Activated CD8-positive, alpha-beta memory T cell treated with anti-CD3 and anti-CD28 coated beads, Interleukin-2, amount 50 U/mL, for 4 hours (primary cell): ENCODE measurements at regions not wholly inside any gene's neighbourhood (a gene's known extent, or its start where the extent isn't known, plus 50 kb on each side); places are given as distances from the start of the nearest gene placed in this dataset.

Experiments
- DNase-seq: peaks from one replicate; pipeline ENCODE4 v3.0.0-alpha.2; 2020

DNA sequence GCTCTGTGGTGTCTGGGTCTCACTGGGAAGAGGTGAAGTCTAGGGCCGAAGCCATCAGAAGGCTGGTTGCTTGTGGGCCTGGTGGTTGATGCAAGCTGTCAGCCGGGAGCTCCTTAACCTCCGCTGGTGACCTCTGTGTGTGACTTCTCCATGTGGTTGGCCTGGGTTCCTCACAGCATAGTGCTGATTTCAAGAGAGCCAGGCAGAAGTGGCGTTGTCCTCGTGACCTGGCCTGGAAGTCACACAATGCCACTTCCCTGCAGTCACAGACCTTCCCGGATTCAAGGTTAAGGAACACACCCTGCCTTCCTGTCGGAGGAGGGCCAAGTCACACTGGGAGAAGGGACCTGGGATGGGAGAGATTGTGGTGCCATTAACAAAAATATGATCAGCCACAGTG lies 303.7 kb upstream of the HS6ST1 start:
- no peak for DNase-seq

DNA sequence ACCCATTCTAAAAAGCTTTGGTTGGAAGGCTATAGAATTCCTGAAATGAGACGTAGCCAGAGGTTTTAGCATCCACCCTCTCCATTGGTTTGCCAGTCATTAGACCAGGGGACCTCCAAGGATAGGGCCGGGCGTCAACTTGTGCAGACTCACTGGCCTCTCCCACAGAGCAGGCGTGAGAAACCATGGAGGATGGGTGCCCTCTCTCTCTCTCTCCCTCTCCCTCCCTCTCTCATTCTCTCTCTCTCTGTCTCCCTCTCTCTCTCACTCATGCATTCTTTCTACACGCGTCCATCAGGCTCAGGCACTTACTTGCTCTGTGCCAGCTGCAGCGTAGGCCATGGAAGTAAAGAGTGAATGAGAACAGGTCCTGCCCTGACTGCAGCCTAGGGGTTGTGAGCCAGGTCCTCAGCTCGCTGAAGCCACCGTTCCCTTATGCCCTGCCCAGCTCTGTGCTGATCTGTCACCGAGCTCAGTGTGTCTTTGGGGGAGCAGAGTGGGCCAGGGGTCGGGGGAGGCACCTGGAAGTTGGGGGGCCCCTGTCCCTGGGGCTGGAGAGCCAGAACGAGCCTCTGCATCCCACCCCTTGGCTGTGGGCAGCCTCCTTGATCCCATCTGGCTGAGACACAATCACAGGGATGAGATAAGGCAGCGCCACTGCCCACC lies 304.4 kb upstream of the HS6ST1 start:
- no peak for DNase-seq

DNA sequence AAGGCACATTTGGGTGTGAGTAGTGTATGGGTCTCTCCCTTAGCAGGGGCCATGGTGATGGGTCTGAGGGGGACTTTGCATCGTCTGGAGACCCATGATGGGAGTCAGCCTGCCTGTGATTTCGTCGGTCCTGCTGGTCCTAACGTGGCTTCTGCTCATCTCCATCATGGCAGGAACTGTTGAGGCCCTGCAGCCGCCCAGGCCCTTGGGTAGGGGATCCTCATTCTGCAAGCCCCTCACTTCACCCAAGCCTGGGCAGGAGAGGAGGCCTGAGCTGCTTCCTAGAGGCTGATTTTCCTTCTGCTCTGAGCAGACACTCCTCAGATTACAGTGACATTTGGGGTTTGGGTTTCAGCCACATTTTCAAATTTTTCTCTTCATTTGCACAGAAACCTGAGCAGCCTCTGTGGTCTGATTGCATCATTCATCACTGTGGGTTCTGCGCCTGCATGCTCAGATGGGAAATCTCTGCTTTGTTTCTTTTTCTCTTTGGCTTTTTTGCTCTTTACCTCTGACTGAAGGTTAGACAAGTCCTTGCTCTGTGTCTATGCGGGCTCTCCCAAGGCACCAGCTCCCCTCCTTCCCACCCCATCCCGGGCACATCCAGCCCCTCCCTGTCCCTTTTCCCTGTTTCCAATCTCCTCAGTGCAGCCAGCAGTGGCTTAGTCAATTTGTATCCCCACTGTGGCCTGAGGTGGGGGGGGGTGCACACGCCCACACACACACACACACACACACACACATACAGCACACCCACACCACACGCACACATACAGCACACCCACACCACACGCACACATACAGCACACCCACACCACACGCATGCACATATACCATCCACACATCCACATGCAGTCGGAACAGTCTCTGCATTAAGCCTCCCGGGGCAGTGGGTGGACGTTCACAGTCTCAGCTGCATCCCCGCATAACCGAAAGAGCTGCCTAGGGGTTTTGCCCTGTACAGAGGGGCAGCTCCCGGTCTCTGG lies 305.4 kb upstream of the HS6ST1 start:
- DNase-seq, result no peak

DNA sequence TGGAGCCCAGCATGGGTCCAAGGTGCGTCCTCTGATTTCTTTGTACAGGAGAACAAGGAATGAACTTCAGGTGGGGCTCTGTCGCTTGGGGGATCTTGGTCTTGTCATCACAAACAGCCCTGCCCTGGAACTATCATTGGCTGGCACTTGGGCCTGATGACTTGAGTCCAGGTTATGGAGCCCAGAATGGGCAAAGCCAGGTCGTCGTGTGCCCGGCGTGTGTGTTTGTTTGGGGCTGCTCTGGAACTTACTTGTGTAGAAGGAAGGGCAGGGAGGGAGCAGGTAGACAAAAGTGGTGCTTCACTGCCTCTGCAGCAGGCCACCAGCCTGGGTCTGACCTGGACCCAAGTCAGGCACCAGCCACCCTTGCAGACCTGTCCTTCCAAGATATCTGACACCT lies 306.3 kb upstream of the HS6ST1 start:
- no peak for DNase-seq

DNA sequence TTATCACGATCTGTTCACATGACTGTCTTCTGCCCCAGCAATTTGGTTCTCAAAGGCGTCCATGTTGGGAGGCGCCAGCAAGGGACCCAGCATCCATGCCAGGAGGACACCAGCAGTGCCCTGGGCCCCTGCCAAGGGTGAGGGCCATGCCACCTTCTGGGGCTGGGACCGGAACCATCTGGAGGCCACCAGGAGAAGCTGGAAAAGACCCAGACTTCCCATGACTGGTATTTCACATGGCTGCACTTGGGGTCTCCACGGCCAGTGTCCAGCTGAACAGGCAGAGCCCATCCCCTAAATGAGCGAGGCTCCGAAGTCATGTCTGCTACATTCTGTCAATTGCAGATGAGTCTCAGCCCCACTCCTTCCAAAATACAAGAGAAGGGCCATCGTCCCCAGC lies 306.8 kb upstream of the HS6ST1 start:
- DNase-seq, result no peak

DNA sequence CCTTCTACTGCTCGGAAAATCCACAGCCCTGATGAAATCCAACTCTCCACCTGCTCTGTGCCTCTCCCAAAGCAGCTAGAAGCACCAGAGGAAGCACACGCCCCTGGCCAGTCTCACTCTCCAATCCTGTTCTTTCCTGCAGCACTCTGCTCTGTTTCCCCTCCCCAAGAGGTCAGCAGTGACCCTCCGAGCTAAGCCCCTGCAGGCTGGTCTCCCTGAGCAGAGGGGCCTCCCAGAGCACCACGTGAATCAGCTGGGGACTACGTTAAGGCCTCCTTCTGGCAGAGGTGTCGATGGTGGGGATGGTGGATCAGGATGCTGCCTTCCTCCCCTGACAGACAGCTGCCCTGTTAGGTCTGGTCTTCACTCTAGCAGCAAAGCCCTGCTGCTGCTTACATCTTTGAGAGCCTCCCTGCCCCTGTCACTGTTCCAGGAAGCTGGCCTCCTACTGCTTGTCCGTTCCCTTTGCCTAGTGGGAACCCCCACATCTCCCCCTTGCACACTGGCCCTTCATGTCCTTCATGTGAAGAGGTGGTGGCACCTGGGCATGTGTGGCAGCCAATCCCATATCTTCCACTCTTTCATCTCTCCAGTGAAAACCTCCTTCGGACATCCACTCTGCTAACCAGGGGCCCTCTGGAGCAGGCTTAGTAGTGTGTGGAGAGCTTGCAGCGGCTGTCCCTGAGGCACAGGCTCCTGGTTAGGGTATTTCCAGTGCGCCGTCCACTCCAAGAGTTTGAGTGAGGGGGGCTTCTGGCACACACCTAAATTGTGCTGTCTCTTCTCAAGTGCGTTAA lies 307.5 kb upstream of the HS6ST1 start:
- DNase-seq, result no peak

DNA sequence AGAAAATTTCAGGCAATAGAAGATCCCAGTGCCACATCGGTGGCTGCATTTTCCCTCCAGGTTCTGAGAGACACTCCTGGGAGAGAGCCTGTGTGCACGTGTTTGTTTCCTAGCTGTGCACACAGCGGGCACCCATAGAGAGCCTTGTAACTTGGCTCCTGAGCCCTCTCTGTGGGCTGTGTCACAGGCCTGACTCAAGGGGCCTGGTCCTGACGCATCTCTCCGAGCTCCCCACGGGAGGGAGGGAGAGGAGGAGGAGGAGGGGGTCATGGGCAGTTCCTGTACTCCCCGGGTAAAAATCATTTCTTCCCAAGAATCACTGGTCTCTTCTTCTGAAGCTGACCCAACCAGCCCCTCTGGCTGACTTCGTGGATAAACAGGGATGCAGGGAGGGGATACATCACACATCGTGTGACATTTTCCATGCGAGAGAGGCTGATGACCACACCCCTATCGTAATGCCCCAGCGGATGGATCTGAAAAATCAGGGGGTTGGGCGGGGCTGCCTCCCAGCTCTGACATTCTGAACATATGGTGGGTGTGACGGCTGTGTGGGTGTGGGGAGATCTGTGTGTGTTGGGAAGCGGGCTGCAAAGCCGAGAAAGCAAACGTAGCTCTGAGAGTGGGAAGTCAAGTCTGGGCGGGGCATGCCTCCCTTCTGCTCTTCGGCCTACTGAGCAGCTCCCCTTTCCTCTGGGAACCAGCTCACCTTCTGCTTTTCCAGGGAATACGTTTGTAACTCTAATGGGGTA lies 308.3 kb upstream of the HS6ST1 start:
- no peak for DNase-seq

DNA sequence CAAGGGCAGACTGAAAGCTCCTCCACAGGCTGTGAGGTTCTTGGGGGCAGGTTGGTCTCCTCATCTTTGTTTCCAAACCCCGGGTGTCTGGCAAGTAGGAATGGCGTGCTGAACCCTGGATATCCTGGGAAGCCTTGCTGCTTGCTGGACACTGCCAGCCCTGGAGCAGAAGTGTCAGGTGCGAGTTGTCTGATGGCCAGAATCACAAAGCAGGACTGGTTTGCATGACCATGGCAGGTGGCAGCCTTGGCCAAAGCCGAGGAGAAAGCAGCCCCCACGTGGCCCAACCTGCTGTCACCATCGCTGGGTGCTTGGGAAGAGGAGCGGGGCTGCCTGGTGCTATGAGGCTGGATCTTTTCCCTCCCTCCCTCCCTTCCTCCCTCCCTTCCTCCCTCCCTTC lies 309.5 kb upstream of the HS6ST1 start:
- no peak for DNase-seq

DNA sequence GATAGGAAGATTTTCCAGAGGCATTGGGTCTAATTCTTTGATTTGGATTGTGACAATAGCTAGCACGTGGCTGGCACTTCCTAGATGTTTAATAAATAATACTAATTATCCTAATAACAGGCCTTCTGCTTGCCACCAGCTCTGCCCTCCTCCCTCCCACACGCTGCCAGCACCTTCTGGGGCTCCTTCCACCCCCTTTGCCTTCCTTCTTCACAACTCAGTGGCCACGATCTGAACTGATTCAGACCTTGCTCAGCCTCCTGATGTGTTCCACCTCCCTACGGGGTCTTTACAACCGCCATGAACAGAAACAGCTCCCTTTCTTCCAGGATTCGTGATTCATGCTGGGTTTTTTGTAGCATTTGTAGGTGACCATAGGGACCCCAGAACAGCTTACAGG lies 310.3 kb upstream of the HS6ST1 start:
- DNase-seq, result no peak

DNA sequence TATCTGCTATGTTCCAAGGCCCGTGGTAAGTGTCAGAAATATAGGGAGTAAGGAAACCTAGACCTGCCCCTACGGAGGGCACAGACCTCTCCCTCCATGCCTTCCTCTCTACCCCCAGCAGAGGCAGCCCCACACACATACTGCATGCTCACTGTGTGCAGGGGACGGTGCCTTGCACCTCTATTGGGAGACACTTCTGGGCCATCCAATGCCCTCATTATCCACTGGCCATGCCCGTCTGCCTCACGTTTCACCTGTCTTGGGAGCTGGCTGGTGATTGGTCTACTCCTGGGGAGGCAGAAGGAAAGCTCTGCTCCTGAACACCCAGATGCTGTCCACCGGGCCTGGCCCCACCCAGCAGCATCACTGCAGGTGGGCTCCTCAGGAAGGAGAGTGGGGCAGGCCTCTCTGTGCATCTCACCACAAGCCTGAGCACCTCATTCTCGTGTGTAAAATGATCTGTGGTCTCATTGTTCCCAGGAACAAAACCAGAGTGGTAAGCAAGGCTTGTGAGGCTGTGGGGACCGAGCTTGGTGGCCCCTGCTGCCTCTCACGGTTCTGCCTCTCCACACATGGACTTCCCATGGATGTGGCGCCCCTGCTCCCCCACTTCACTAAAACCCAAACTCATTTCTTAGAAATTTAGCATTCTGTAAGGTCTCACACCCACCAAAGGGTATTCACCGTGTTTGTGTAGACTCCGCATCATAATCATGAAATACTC lies 312.5 kb upstream of the HS6ST1 start:
- DNase-seq, result no peak

DNA sequence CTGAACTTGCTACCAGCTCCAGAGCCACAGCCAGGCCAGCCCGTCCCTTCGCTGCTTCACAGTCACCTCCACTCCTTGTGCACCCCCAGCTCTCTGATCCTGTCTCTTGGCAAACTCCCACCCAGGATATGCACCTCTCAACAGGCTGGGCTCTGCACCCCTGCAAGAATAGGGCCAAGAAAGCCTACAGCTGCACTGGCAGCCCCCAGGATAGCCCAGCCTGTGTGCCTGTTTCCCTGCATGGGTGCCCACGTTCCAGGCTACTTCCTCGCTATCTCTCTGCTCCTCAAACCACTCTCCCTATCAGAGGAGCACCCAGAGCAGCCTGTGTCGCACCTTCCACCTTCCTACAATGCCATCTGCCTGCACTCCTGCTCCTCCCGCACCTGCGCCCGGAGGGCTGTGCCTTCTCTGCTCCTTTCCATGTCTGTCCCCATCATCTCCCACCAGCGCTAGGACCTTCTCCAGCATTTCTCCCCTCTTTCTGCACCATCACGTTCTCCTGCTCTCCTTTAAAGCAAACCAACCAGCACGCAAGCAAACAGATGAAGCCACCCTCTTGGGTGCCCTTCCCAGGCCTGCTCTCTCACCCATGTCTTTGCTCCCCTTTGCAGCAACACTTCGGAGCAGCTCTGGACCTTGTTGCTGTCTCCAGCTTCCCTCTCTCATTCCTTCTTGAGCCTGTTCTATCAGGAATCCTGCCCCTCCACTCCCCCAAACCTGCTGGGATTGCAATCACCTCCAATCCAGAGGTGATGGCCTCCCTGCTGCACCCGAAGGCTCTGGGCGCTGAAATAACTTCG lies 313.2 kb upstream of the HS6ST1 start:
- no peak for DNase-seq

DNA sequence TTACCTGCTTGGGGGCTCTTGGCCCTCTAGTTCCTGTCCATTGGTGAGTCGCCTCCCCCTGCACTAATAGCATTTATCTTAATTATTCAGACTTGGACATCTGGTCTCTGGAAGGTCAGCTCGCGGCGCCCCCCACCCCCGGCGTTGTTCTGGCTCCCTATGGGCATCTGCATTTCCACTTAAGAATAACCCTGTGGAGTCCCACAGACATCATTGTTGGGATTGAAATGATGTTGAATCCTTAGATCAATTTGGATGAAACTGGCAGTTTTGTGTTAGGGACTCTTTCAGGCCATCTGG lies 313.8 kb upstream of the HS6ST1 start:
- DNase-seq, result no peak

DNA sequence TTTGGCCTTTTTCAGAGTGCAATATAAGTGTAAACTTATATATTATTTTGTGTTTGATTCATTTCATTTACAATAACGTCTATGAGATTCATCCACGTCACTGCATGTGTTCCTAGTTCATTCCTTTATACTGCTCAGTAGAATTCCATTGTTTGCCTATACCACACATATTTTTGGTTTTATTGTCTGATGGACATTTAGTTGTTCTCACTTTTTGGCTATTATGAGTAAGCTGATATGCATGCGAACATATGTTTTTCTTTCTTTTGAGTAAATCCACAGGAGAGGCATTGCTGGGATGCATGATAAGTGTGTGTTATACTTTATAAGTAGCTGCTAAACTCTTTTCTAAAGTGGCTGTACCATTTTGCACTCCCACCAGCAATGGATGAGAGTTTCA lies 314.8 kb upstream of the HS6ST1 start:
- DNase-seq, result no peak

DNA sequence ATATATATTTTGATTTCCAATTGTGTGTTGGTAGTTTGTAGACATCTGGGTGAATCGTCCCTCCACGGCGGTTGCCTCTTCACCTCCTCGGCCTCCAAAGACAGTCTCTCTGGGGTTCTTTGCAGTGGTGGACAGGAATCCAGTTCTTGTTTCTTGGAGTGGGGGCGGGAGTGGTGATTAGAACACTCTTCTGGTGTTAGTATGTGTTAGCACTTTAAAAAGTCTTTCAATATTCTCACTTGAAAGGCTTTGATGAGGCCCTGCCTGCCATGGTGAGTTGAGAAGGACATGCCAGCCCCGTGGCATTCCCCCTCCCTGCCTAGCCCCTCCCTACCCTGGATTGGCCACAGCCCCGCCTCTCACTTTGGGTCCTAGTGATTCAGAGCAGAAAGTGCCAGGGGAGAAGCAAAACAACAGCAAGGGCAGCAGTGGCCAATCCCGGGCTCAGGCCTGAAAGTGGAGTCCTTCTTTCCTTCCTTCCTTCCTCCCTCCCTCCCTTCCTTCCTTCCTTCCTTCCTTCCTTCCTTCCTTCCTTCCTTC lies 316.8 kb upstream of the HS6ST1 start:
- DNase-seq, result no peak

DNA sequence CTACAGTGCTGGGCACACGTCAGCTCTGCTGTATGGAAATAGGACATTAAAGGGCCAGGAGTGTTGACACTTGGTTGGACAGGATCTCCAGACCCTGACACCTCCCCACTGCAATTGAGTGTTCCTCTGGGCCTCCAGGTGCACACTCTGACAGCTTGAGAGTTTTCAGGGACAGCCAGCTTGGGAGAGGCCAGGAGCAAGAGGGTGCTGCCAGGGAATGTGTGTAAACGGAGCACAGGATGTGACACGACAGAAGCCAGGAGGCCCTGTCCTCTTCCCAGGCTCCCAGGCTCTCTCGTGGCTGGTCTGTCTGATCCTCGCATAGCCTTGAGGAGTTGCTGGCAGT lies 318.1 kb upstream of the HS6ST1 start:
- DNase-seq, result no peak

DNA sequence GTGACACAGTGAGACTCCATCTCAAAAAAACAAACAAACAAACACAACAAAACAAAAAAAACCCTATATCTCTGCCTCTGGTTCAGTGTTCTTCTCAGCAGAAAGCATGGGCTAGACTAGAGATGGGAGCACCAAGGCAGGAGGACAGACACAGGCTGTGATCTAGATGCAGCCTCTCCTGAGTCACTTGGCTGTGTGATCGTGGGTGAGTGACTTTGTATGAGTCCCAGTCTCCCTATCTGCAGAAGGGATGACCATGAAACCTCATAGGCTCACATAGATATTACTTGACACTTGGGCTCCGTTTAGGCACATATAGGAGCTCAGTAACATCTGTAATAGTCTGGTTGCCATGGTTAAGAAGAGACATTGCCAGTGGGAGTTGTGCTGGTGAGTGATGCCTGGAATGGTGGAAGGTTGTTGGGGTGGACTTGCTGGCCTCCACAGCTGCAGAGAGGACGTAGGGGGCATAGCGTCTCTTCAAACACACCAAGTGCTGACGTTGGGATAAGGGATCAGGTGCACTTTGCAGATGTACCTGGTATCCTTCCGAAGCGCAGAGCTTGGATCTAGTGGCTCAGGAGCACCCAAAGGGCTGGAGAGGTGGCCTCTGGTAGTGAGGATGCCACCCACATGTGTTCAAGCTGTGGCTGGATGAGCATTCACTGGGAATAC lies 318.9 kb upstream of the HS6ST1 start:
- DNase-seq, result no peak

DNA sequence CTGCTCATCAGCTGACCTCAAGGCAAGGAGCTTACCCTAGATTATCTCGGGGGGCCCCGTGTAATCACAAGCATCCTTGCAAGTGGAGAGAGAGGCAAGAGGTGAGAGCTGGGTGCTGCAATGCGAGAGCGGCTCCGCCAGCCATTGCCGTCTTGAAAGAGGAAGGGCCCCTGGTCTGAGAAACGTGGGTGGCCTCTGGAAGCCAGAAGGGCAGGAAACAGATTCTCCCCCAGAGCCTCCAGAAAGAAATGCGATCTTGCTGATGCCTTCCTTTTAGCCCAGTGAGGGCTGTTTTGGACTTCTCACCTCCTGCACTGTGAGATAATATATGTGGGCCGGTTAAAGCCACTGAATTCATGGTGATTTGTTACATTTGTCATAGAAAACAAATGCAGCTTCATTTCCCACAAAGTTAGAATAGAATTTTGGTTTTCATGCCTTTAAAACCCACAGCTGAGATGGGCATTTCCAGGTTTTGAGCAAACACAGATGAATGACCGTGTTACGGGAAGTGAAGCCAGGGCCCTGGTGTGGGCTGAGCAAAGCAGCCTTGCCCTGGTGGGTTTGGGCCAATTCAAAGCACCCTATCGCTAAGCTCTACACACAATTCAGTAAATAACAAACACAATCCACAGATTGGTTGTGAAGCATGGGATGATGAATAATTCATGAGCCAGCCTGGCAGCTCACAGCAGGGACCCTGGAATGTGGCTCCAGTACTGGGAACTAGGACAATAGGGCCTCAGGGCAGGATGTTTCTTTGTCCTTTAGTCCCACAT lies 319.9 kb upstream of the HS6ST1 start:
- no peak for DNase-seq

DNA sequence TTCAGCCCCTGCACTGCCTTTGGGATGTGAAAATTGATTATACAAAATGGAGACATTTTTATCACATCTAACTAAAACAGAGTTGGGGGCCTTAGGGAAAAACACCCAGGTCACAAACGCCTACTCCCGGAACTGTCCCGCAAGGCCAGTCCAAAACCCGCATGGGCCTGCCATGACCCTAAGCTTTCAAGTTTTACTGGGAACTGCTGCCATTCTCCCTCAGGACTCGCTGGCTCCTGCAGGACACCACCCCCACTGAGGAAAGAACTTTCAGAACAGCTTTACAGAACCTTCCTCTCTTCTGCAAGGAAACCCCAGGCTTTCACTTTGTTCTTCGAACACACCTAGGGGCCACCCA lies 320.4 kb upstream of the HS6ST1 start:
- DNase-seq, result no peak

DNA sequence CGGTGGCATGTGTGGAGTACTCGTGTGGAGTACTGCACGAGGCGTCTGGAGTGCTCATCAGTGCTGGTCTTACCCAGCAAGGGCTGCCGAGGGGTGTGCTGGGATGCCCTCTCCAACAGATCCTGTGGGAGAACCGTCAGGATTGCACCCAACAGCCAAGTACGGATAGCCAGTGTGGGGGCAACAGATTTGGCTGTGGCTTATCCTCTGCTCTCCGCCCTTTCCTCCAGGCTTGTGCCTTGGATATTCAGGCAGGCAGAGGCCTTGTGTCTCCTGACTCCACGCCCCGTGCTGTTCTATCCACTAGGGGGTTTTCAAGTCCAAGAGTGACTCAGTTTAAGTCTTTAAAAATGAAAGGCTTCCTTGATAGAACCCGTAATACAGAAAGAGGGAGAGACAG lies 321.0 kb upstream of the HS6ST1 start:
- no peak for DNase-seq
